K562 (cell line): ENCODE measurements at regions not wholly inside any gene's neighbourhood (a gene's known extent, or its start where the extent isn't known, plus 50 kb on each side); places are given as distances from the start of the nearest gene placed in this dataset.

ENCODE experiments used
- BHLHE40 ChIP-seq: IDR thresholded peaks from 2 replicates; pipeline ENCODE4 v1.6.1; 2011; ENCODE audit warnings: low read length, improper control_type of control experiment
- CREB1 ChIP-seq, 2 experiments: sonication (generic) in 1 of 2; formaldehyde crosslinking in 1 of 2; IDR thresholded peaks; 2 replicates each; pipeline versions ENCODE4 v1.6.1 to v1.8.0; 2012 to 2022; ENCODE audit warnings: inconsistent platforms in 1 of 2, mild to moderate bottlenecking in 1 of 2, missing genetic modification reagents in 1 of 2, moderate library complexity in 1 of 2
- GABPA ChIP-seq: fragments of 200-800 bp; sonication (Bioruptor generic); conservative IDR thresholded peaks from 2 replicates; pipeline ENCODE4 v1.6.1; 2016; ENCODE audit warnings: low read depth, missing genetic modification characterization, missing compliant biosample characterization
- ILK ChIP-seq: fragments of 450-650 bp; IDR thresholded peaks from 2 replicates; pipeline ENCODE4 v1.6.1; 2016; ENCODE audit warnings: missing genetic modification characterization, low read depth, mild to moderate bottlenecking, missing compliant biosample characterization, moderate library complexity, borderline replicate concordance
- KAT2B ChIP-seq: IDR thresholded peaks from one replicate; pipeline ENCODE4 v1.6.1; 2012; ENCODE audit warnings: low read depth, mild to moderate bottlenecking, control low read depth, inconsistent platforms, low read length, moderate library complexity
- MED1 ChIP-seq: sonication (generic); formaldehyde crosslinking; IDR thresholded peaks from 2 replicates; pipeline ENCODE4 v1.8.1; 2023; ENCODE audit warnings: missing genetic modification reagents, borderline replicate concordance
- SETDB1 ChIP-seq: IDR thresholded peaks from one replicate; pipeline ENCODE4 v1.6.1; 2012; ENCODE audit warnings: low read length, control low read depth, inconsistent platforms
- TRIM28 ChIP-seq: fragments of 450-650 bp; IDR thresholded peaks from 2 replicates; pipeline ENCODE4 v1.6.1; 2017
- ZNF24 ChIP-seq: fragments of 450-650 bp; IDR thresholded peaks from 2 replicates; pipeline ENCODE4 v1.6.1; 2016
- ZNF274 ChIP-seq: IDR thresholded peaks from 2 replicates; pipeline ENCODE4 v1.6.1; 2011; ENCODE audit warnings: low read depth, mild to moderate bottlenecking, low read length, moderate library complexity, borderline replicate concordance
- TF ChIP-seq, protein P1 (sequence below), 3 experiments: IDR thresholded peaks in 2 of 3; conservative IDR thresholded peaks in 1 of 3; 2 replicates each; pipeline ENCODE4 v1.5.1; 2011 to 2012; ENCODE audit warnings: low read length in 3 of 3, mild to moderate bottlenecking in 3 of 3, control low read depth in 2 of 3, improper control_type of control experiment in 1 of 3, inconsistent platforms in 1 of 3, low read depth in 1 of 3, mixed read lengths in 1 of 3, moderate library complexity in 1 of 3; ENCODE audit not compliant: insufficient read depth in 2 of 3
- TF ChIP-seq, protein P2 (sequence below): fragments of 250-450 bp; sonication (Bioruptor Pico); IDR thresholded peaks from 2 replicates; pipeline ENCODE4 v1.5.1; 2021; ENCODE audit warnings: mild to moderate bottlenecking
- TF ChIP-seq, protein P3 (sequence below): fragments of 450-650 bp; conservative IDR thresholded peaks from 2 replicates; pipeline ENCODE4 v1.6.1; 2016; ENCODE audit warnings: missing genetic modification characterization, low read depth, mild to moderate bottlenecking, control low read depth, missing compliant biosample characterization
- TF ChIP-seq, protein P4 (sequence below): fragments of 250-450 bp; sonication (Bioruptor Pico); IDR thresholded peaks from 2 replicates; pipeline ENCODE4 v1.9.0; 2021; ENCODE audit warnings: mild to moderate bottlenecking, inconsistent platforms

DNA sequence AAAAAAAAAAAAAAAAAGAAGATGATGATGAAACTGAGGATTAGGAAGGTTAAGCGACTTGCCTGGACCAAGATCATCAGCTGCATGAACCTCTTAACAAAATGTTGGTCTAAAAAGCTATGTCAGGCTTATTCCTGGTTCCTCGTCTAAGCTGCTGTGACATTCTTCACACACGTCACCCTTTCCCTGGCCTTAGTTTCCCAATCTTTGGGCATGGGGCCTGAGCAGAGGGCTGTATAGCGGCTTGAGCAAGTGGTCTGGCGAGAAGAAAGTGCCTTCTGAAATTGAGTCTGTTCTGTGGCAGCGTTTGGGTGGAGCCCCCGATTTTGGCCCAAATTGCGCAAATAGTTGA, 58.7 kb upstream of the CCND2 start:
- TF ChIP-seq ZNF274 (no peak), KAT2B (no peak), CREB1 (IDR thresholded peaks at IDR 0.05) (no peak), CREB1 (CRISPR knock-in tag; IDR thresholded peaks at IDR 0.05) (no peak), GABPA (tag) (no peak), SETDB1 (no peak), ILK (tag) (no peak), ZNF24 (no peak), TRIM28 (no peak), BHLHE40 (no peak), MED1 (CRISPR knock-in tag) (no peak)
- TF ChIP-seq, protein P1, sequence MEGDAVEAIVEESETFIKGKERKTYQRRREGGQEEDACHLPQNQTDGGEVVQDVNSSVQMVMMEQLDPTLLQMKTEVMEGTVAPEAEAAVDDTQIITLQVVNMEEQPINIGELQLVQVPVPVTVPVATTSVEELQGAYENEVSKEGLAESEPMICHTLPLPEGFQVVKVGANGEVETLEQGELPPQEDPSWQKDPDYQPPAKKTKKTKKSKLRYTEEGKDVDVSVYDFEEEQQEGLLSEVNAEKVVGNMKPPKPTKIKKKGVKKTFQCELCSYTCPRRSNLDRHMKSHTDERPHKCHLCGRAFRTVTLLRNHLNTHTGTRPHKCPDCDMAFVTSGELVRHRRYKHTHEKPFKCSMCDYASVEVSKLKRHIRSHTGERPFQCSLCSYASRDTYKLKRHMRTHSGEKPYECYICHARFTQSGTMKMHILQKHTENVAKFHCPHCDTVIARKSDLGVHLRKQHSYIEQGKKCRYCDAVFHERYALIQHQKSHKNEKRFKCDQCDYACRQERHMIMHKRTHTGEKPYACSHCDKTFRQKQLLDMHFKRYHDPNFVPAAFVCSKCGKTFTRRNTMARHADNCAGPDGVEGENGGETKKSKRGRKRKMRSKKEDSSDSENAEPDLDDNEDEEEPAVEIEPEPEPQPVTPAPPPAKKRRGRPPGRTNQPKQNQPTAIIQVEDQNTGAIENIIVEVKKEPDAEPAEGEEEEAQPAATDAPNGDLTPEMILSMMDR (IDR thresholded peaks at IDR 0.05 in 2 of 3, conservative IDR thresholded peaks at IDR 0.05 in 1 of 3; ENCODE audit: insufficient read depth in 2 of 3, low read depth in 1 of 3, low read length in 3 of 3): no peak
- TF ChIP-seq, protein P2, sequence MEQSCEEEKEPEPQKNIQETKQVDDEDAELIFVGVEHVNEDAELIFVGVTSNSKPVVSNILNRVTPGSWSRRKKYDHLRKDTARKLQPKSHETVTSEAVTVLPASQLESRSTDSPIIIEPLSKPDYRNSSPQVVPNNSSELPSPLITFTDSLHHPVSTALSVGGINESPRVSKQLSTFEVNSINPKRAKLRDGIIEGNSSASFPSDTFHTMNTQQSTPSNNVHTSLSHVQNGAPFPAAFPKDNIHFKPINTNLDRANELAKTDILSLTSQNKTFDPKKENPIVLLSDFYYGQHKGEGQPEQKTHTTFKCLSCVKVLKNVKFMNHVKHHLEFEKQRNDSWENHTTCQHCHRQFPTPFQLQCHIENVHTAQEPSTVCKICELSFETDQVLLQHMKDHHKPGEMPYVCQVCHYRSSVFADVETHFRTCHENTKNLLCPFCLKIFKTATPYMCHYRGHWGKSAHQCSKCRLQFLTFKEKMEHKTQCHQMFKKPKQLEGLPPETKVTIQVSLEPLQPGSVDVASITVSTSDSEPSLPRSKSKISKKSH (CRISPR knock-in tag): no peak
- TF ChIP-seq, protein P3, sequence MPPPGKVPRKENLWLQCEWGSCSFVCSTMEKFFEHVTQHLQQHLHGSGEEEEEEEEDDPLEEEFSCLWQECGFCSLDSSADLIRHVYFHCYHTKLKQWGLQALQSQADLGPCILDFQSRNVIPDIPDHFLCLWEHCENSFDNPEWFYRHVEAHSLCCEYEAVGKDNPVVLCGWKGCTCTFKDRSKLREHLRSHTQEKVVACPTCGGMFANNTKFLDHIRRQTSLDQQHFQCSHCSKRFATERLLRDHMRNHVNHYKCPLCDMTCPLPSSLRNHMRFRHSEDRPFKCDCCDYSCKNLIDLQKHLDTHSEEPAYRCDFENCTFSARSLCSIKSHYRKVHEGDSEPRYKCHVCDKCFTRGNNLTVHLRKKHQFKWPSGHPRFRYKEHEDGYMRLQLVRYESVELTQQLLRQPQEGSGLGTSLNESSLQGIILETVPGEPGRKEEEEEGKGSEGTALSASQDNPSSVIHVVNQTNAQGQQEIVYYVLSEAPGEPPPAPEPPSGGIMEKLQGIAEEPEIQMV: no peak
- TF ChIP-seq, protein P4, sequence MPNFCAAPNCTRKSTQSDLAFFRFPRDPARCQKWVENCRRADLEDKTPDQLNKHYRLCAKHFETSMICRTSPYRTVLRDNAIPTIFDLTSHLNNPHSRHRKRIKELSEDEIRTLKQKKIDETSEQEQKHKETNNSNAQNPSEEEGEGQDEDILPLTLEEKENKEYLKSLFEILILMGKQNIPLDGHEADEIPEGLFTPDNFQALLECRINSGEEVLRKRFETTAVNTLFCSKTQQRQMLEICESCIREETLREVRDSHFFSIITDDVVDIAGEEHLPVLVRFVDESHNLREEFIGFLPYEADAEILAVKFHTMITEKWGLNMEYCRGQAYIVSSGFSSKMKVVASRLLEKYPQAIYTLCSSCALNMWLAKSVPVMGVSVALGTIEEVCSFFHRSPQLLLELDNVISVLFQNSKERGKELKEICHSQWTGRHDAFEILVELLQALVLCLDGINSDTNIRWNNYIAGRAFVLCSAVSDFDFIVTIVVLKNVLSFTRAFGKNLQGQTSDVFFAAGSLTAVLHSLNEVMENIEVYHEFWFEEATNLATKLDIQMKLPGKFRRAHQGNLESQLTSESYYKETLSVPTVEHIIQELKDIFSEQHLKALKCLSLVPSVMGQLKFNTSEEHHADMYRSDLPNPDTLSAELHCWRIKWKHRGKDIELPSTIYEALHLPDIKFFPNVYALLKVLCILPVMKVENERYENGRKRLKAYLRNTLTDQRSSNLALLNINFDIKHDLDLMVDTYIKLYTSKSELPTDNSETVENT: no peak
